SK-N-SH treated with all-trans-retinoic acid at 6 μM for 48 hours (cell line): ENCODE measurements at regions not wholly inside any gene's neighbourhood (a gene's known extent, or its start where the extent isn't known, plus 50 kb on each side); places are given as distances from the start of the nearest gene placed in this dataset.

Experiments
- ATAC-seq: fragments of 200-7000 bp; cut with Tn5 transposase; 3 replicates; pipeline ENCODE4 v1.9.1; 2020; ENCODE audit warnings: mild to moderate bottlenecking, moderate library complexity
- BACH2 ChIP-seq: fragments of 250-450 bp; sonication (Bioruptor Pico); IDR thresholded peaks from 2 replicates; pipeline ENCODE4 v1.9.0; 2021; ENCODE audit warnings: mild to moderate bottlenecking, borderline replicate concordance
- CREB5 ChIP-seq: fragments of 250-450 bp; sonication (Bioruptor Pico); IDR thresholded peaks from 2 replicates; pipeline ENCODE4 v1.5.1; 2020; ENCODE audit warnings: low read depth, mild to moderate bottlenecking, moderate library complexity
- CSDC2 ChIP-seq: fragments of 250-450 bp; sonication (Bioruptor Pico); IDR thresholded peaks from 2 replicates; pipeline ENCODE4 v1.5.0; 2020; ENCODE audit warnings: mild to moderate bottlenecking, moderate library complexity
- CSRNP3 ChIP-seq: fragments of 250-450 bp; sonication (Bioruptor Pico); IDR thresholded peaks from 2 replicates; pipeline ENCODE4 v1.5.1; 2021; ENCODE audit warnings: mild to moderate bottlenecking, moderate library complexity
- GLIS3 ChIP-seq: fragments of 250-450 bp; sonication (Bioruptor Pico); IDR thresholded peaks from 2 replicates; pipeline ENCODE4 v1.5.0; 2020; ENCODE audit warnings: mild to moderate bottlenecking, moderate library complexity
- ISL1 ChIP-seq: fragments of 250-450 bp; sonication (Bioruptor Pico); IDR thresholded peaks from 2 replicates; pipeline ENCODE4 v2.1.2; 2022; ENCODE audit warnings: mild to moderate bottlenecking, moderate library complexity
- OSR1 ChIP-seq: fragments of 250-450 bp; sonication (Bioruptor Pico); IDR thresholded peaks from 2 replicates; pipeline ENCODE4 v1.8.0; 2022; ENCODE audit warnings: moderate library complexity, mild to moderate bottlenecking, inconsistent platforms
- PATZ1 ChIP-seq: fragments of 250-450 bp; sonication (Bioruptor Pico); IDR thresholded peaks from 2 replicates; pipeline ENCODE4 v1.8.0; 2020; ENCODE audit warnings: mild to moderate bottlenecking, moderate library complexity, borderline replicate concordance
- POU6F1 ChIP-seq: fragments of 250-450 bp; sonication (Bioruptor Pico); IDR thresholded peaks from 2 replicates; pipeline ENCODE4 v1.8.0; 2021; ENCODE audit warnings: low read depth, mild to moderate bottlenecking, moderate library complexity, borderline replicate concordance
- SNAI2 ChIP-seq: fragments of 250-450 bp; sonication (Bioruptor Pico); IDR thresholded peaks from 2 replicates; pipeline ENCODE4 v1.5.0; 2020; ENCODE audit warnings: mild to moderate bottlenecking, moderate library complexity
- TCF4 ChIP-seq: fragments of 250-450 bp; sonication (Bioruptor Pico); IDR thresholded peaks from 2 replicates; pipeline ENCODE4 v1.8.0; 2021; ENCODE audit warnings: mild to moderate bottlenecking, moderate library complexity, borderline replicate concordance
- TSHZ2 ChIP-seq: fragments of 250-450 bp; sonication (Bioruptor Pico); IDR thresholded peaks from 2 replicates; pipeline ENCODE4 v1.5.0; 2020; ENCODE audit warnings: mild to moderate bottlenecking, moderate library complexity
- ZC3H10 ChIP-seq: fragments of 250-450 bp; sonication (Bioruptor Pico); IDR thresholded peaks from 2 replicates; pipeline ENCODE4 v1.5.1; 2021; ENCODE audit warnings: mild to moderate bottlenecking, moderate library complexity
- ZFP3 ChIP-seq: fragments of 250-450 bp; sonication (Bioruptor Pico); IDR thresholded peaks from 2 replicates; pipeline ENCODE4 v1.5.0; 2020; ENCODE audit warnings: mild to moderate bottlenecking, moderate library complexity
- ZNF565 ChIP-seq: fragments of 450-650 bp; formaldehyde crosslinking; conservative IDR thresholded peaks from 2 replicates; pipeline ENCODE4 v1.5.0; 2020; ENCODE audit warnings: low read depth, mild to moderate bottlenecking, moderate library complexity
- ZNF8 ChIP-seq: fragments of 450-650 bp; formaldehyde crosslinking; IDR thresholded peaks from 2 replicates; pipeline ENCODE4 v1.5.0; 2020; ENCODE audit warnings: mild to moderate bottlenecking, moderate library complexity

- TF ChIP-seq ZNF8 (CRISPR knock-in tag): peak; percentile 18; the same call in 1 of the 2 replicates
- TF ChIP-seq GLIS3 (CRISPR knock-in tag): 0 out of 2 replicates have a peak, but pooled peaks have one; percentile 57
- TF ChIP-seq OSR1 (CRISPR knock-in tag): no peak
- no peak for TF ChIP-seq ZC3H10
- TF ChIP-seq CSRNP3 (CRISPR knock-in tag): no peak
- TF ChIP-seq BACH2: no peak
- no peak for TF ChIP-seq PATZ1 (CRISPR knock-in tag)
- TF ChIP-seq SNAI2 (CRISPR knock-in tag): no peak
- no peak for TF ChIP-seq ZNF565 (CRISPR knock-in tag)
- no peak for TF ChIP-seq CSDC2 (CRISPR knock-in tag)
These were observed 139.6 kb upstream of the ARHGAP28 start (continued) for GRCh38 chr18:6589923-6590322.

GRCh38 chr18:6590326-6590725 lies 139.2 kb upstream of the ARHGAP28 start:
- ATAC-seq: peak; percentile 72

GRCh38 chr18:6591491-6591890 lies 138.0 kb upstream of the ARHGAP28 start:
- TF ChIP-seq CREB5 (CRISPR knock-in tag): peak; percentile 92
- TF ChIP-seq CSDC2 (CRISPR knock-in tag): no peak
- peak; percentile 78; the same call in 1 of the 2 replicates for TF ChIP-seq PATZ1 (CRISPR knock-in tag)
- peak; percentile 70; the same call in 1 of the 2 replicates for TF ChIP-seq POU6F1 (CRISPR knock-in tag)
- TF ChIP-seq GLIS3 (CRISPR knock-in tag): peak; percentile 93; the same call in 1 of the 2 replicates
- TF ChIP-seq ZNF8 (CRISPR knock-in tag): no peak
- no peak for TF ChIP-seq ZNF565 (CRISPR knock-in tag)
- TF ChIP-seq TSHZ2 (CRISPR knock-in tag): no peak
- TF ChIP-seq OSR1 (CRISPR knock-in tag): no peak
- TF ChIP-seq ISL1: peak; percentile 100
- ATAC-seq: peak; percentile 72

More at GRCh38 chr18:6590326-6590725, 139.2 kb upstream of the ARHGAP28 start:
- no peak for TF ChIP-seq CSDC2 (CRISPR knock-in tag)

- ATAC-seq: no peak
- no peak for TF ChIP-seq ZFP3 (CRISPR knock-in tag)
- no peak for TF ChIP-seq TCF4 (CRISPR knock-in tag)
These were observed 137.0 kb upstream of the ARHGAP28 start for GRCh38 chr18:6592522-6592921.
